Sigmoid colon (tissue), 6 donors: ENCODE measurements at regions not wholly inside any gene's neighbourhood (a gene's known extent, or its start where the extent isn't known, plus 50 kb on each side); places are given as distances from the start of the nearest gene placed in this dataset.

Experiments used
- DNase-seq: peaks from one replicate; pipeline ENCODE4 v3.0.0-alpha.2; 2019
- H3K27ac ChIP-seq, 4 donors: fragments of 200-600 bp; sonication (generic); one replicate each; pipeline ENCODE4 v1.5.1; 2016 to 2019; ENCODE audit warnings: mild to moderate bottlenecking in 1 of 4
- H3K27me3 ChIP-seq, 3 donors: fragments of 200-600 bp; sonication (generic); one replicate each; pipeline ENCODE4 v1.5.1; 2019; ENCODE audit warnings: mild to moderate bottlenecking in 1 of 3
- H3K36me3 ChIP-seq, 4 donors: fragments of 200-600 bp; sonication (generic); one replicate each; pipeline ENCODE4 v1.5.1; 2016 to 2019
- H3K4me1 ChIP-seq, 4 donors: fragments of 200-600 bp; sonication (generic); one replicate each; pipeline ENCODE4 v1.5.1; 2017 to 2019
- H3K4me3 ChIP-seq, 4 donors: fragments of 200-600 bp; sonication (generic); one replicate each; pipeline ENCODE4 v1.5.1; 2017 to 2019; ENCODE audit warnings: mild to moderate bottlenecking in 2 of 4, moderate library complexity in 1 of 4
- H3K9me3 ChIP-seq, 4 donors: fragments of 200-600 bp in 3 of 4; sonication (generic) in 3 of 4; one replicate each; pipeline versions ENCODE4 v1.5.1 to v1.6.1; 2013 to 2019
- CTCF ChIP-seq, 4 experiments: fragments of 450-650 bp in 3 of 4; fragments of 200-600 bp in 1 of 4; IDR thresholded peaks; one replicate each; pipeline ENCODE4 v1.5.1; 2016 to 2019; ENCODE audit warnings: antibody characterized with exemption in 4 of 4, mild to moderate bottlenecking in 3 of 4, moderate library complexity in 2 of 4
- EP300 ChIP-seq, 4 donors: sonication (generic); formaldehyde crosslinking; IDR thresholded peaks; one replicate each; pipeline ENCODE4 v1.6.1; 2017; ENCODE audit warnings: antibody characterized with exemption in 4 of 4
- POLR2A ChIP-seq, 2 donors: fragments of 450-650 bp; IDR thresholded peaks; one replicate each; pipeline ENCODE4 v1.6.1; 2016; ENCODE audit warnings: antibody characterized with exemption in 2 of 2, mild to moderate bottlenecking in 2 of 2, moderate library complexity in 2 of 2
- POLR2AphosphoS5 ChIP-seq, 4 donors: sonication (generic); formaldehyde crosslinking; IDR thresholded peaks; one replicate each; pipeline ENCODE4 v1.6.1; 2017; ENCODE audit warnings: antibody characterized with exemption in 4 of 4
- WGBS, 2 donors: extraction: QIAGEN DNeasy Blood & Tissue Kit; methylation state at CpG; one replicate each; pipeline ENCODE4 v1.1.7; 2013; 5-methylcytosine and 5-hydroxymethylcytosine counted together
- intact Hi-C: fragments of 100-400 bp; cut with DNase I; formaldehyde crosslinking; loops from one replicate; pipeline ENCODE4 v1.15.1; 2023
- donor health status: healthy with polysubstance abuse.
- donor health status: healthy.

GRCh38 chr2:35946478-35946877 is 409.1 kb upstream of the CRIM1 start:
- Histone ChIP-seq H3K27me3 (no peaks in the 10 kb centered on the region), H3K36me3 (no peaks in the 10 kb centered on the region), H3K4me1 (no peaks in the 10 kb centered on the region), H3K27ac (no peak overlapping the region), H3K4me3 (no peak overlapping the region), H3K9me3 (no peaks in the 10 kb centered on the region)
- WGBS, 2 donors: 9 to 36% methylated on average over 2 of the region's 2 CpGs
- no peak for DNase-seq
- intact Hi-C loops: no loop called here
- TF ChIP-seq EP300 (IDR thresholded peaks at IDR 0.05): no peak
- TF ChIP-seq POLR2A (IDR thresholded peaks at IDR 0.05): no peak

DNA sequence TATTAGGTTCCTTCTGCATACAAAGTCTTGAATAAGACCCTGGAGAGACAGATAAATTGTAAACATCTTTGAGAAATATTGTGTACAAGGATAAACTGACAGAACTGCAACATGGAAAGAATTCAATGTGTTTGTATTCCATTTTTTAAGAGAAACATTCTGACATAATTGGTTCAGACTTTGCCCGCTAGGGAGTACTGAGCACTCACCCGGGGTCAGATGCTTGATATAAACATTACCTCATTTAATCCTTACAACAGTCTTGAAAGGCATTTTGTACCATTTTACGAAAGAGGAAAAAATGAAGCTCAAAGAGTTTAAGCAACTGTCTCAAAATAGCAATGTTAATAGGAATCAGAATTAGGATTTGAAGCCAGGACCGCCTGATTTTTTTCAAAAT is 416.7 kb upstream of the CRIM1 start:
- no peak for TF ChIP-seq CTCF (IDR thresholded peaks at IDR 0.05)
- TF ChIP-seq POLR2AphosphoS5 (IDR thresholded peaks at IDR 0.05): no peak
- TF ChIP-seq EP300 (IDR thresholded peaks at IDR 0.05): no peak
- TF ChIP-seq POLR2A (IDR thresholded peaks at IDR 0.05): no peak
- H3K27me3 ChIP-seq: no peaks in the 10 kb centered on the region
- H3K36me3 ChIP-seq: no peaks in the 10 kb centered on the region
- no peak for DNase-seq
- no peak overlapping the region for H3K27ac ChIP-seq
- H3K9me3 ChIP-seq: no peaks in the 10 kb centered on the region
- no peak overlapping the region for H3K4me3 ChIP-seq
- WGBS, 2 donors: 74 to 78% methylated on average over 4 of the region's 4 CpGs
- no peaks in the 10 kb centered on the region for H3K4me1 ChIP-seq
- intact Hi-C loops: no loop called here

DNA sequence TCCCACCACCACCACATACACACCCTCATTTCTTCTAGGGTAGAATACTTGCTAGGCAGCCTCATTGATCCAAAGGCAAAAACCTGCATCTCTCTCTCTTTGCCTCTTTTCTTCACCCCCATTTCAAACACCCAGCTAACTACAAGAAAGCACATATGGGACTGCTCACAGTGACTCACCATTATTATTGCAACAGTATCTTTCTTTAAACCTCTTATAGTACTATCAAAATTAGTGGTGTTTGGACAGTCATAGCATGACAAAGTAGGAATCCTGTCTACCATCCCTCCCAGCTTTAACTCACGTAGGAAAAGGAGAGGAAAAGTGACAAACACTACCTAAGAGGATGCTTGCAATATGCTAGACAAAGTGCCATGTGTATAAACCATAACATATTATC is 422.5 kb upstream of the CRIM1 start:
- H3K4me1 ChIP-seq: no peaks in the 10 kb centered on the region
- 58 to 81% methylated on average over 1 of the region's 1 CpG for WGBS, 2 donors
- no peak for TF ChIP-seq POLR2A (IDR thresholded peaks at IDR 0.05)
- no peak for TF ChIP-seq EP300 (IDR thresholded peaks at IDR 0.05)
- TF ChIP-seq POLR2AphosphoS5 (IDR thresholded peaks at IDR 0.05): no peak
- TF ChIP-seq CTCF (IDR thresholded peaks at IDR 0.05): no peak
- no peaks in the 10 kb centered on the region for H3K9me3 ChIP-seq
- H3K27ac ChIP-seq: no peak overlapping the region
- no peak for DNase-seq
- intact Hi-C loops: no loop called here
- H3K4me3 ChIP-seq: no peak overlapping the region
- no peaks in the 10 kb centered on the region for H3K36me3 ChIP-seq
- H3K27me3 ChIP-seq: no peaks in the 10 kb centered on the region

DNA sequence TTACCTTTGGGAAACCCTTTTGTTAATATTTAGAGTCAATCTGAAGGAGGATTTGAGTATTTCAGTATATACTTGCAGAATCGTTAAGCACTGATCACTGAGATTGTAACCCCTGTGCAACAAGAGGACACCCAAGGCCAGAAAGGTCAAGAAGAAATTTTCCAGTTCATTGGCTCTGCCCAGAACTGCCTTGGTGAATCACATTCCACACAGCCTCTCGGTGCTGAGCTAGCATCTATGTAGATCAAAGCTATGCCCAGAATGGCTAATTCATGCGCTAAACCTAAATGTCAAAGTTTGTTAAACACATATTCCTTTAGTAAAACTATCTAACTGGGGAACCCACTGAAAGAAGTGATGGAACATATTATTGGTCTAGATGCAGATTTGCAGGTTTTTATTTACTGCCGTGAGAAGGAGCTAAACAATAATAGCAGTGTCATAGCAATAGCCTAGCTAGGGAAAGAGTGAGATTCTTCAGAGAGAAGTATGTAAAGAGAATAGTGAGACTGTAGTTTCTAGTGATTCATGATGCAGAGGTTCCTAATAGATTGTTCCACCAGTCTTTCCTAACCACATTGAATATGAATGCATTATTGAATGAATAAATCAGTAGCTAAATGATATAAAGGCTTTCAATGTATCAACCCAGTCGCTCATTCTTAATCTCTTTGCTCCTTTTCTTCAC is 423.2 kb upstream of the CRIM1 start:
- 88 to 90% methylated on average over 5 of the region's 5 CpGs for WGBS, 2 donors
- H3K27ac ChIP-seq: no peak overlapping the region
- H3K4me1 ChIP-seq: no peaks in the 10 kb centered on the region
- TF ChIP-seq CTCF (IDR thresholded peaks at IDR 0.05) (no peak), EP300 (IDR thresholded peaks at IDR 0.05) (no peak), POLR2A (IDR thresholded peaks at IDR 0.05) (no peak), POLR2AphosphoS5 (IDR thresholded peaks at IDR 0.05) (no peak)
- DNase-seq: no peak
- intact Hi-C loops: no loop called here
- no peaks in the 10 kb centered on the region for H3K9me3 ChIP-seq
- no peak overlapping the region for H3K4me3 ChIP-seq
- no peaks in the 10 kb centered on the region for H3K27me3 ChIP-seq
- H3K36me3 ChIP-seq: no peaks in the 10 kb centered on the region

GRCh38 chr2:35931626-35932025 is 424.0 kb upstream of the CRIM1 start:
- 81 to 85% methylated on average over 4 of the region's 4 CpGs for WGBS, 2 donors

More at GRCh38 chr2:35931626-35932025, 424.0 kb upstream of the CRIM1 start:
- TF ChIP-seq CTCF (IDR thresholded peaks at IDR 0.05): no peak
- no peak for TF ChIP-seq POLR2A (IDR thresholded peaks at IDR 0.05)
- no peak for TF ChIP-seq POLR2AphosphoS5 (IDR thresholded peaks at IDR 0.05)
- no peak for TF ChIP-seq EP300 (IDR thresholded peaks at IDR 0.05)
- no peaks in the 10 kb centered on the region for H3K27me3 ChIP-seq
- H3K27ac ChIP-seq: no peak overlapping the region
- H3K4me1 ChIP-seq: no peaks in the 10 kb centered on the region
- no peaks in the 10 kb centered on the region for H3K36me3 ChIP-seq
- DNase-seq: no peak
- intact Hi-C loops: no loop called here
- H3K4me3 ChIP-seq: no peak overlapping the region
- no peaks in the 10 kb centered on the region for H3K9me3 ChIP-seq
